ENCODE measurements at regions not wholly inside any gene's neighbourhood (a gene's known extent, or its start where the extent isn't known, plus 50 kb on each side); places are given as distances from the start of the nearest gene placed in this dataset.

DNA sequence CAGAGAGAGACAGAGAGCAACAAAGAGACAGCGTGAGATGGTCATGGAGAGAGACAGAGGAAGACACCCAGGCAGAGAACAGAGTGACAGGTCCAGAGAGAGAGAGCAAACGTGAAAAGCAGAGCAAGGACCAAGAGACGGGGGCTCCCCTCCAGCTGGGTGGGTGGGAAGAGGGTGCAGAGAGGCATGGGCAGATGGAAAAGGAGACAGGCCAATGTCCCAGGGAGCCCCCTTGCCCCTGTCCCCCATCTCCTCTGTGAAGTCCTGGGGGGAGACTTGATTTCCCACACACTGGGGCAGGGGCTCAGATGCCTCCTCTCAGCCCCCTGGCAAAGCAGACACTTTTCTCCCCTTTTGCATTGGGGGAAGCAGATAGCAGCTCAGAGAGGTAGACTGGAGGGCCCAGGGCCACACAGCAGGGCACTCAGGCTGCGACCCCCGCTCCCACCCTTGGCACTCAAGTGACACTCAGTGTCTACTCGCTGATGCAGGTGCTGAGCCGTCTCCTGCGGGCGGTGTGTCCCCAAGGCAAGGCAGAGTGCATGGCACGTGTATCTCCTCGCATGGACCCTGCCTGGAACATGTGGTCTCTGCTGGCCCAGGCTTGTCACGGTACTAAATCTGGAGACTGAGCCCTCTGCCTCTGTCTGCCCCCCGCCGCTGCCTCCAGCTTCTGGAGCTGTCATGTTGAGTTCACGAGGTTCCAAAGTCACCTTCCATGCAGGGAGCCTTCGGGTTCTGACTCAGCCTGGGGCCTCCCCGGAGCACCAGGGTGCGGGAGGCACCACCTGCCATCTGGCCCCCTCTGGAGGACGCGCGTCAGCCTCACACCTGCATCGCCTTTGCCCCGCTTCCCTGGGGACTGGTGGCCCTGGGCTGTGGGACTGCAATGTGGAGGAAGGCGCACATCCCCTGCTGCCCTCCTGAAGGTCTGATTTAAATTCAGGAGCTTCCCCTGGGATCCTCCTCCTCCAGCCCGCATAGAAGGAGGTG lies 215.9 kb upstream of the GSE1 start (continued):
- TF ChIP-seq, protein P1, sequence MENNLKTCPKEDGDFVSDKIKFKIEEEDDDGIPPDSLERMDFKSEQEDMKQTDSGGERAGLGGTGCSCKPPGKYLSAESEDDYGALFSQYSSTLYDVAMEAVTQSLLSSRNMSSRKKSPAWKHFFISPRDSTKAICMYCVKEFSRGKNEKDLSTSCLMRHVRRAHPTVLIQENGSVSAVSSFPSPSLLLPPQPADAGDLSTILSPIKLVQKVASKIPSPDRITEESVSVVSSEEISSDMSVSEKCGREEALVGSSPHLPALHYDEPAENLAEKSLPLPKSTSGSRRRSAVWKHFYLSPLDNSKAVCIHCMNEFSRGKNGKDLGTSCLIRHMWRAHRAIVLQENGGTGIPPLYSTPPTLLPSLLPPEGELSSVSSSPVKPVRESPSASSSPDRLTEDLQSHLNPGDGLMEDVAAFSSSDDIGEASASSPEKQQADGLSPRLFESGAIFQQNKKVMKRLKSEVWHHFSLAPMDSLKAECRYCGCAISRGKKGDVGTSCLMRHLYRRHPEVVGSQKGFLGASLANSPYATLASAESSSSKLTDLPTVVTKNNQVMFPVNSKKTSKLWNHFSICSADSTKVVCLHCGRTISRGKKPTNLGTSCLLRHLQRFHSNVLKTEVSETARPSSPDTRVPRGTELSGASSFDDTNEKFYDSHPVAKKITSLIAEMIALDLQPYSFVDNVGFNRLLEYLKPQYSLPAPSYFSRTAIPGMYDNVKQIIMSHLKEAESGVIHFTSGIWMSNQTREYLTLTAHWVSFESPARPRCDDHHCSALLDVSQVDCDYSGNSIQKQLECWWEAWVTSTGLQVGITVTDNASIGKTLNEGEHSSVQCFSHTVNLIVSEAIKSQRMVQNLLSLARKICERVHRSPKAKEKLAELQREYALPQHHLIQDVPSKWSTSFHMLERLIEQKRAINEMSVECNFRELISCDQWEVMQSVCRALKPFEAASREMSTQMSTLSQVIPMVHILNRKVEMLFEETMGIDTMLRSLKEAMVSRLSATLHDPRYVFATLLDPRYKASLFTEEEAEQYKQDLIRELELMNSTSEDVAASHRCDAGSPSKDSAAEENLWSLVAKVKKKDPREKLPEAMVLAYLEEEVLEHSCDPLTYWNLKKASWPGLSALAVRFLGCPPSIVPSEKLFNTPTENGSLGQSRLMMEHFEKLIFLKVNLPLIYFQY (CRISPR knock-in tag; IDR thresholded peaks at IDR 0.05; ENCODE audit: borderline replicate concordance) = no peak
- TF ChIP-seq, protein P2, sequence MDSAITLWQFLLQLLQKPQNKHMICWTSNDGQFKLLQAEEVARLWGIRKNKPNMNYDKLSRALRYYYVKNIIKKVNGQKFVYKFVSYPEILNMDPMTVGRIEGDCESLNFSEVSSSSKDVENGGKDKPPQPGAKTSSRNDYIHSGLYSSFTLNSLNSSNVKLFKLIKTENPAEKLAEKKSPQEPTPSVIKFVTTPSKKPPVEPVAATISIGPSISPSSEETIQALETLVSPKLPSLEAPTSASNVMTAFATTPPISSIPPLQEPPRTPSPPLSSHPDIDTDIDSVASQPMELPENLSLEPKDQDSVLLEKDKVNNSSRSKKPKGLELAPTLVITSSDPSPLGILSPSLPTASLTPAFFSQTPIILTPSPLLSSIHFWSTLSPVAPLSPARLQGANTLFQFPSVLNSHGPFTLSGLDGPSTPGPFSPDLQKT (CRISPR knock-in tag; IDR thresholded peaks at IDR 0.05; ENCODE audit: borderline replicate concordance) = no peak
- TF ChIP-seq MAF1 (CRISPR knock-in tag; IDR thresholded peaks at IDR 0.05; ENCODE audit: borderline replicate concordance) (no peak), FOSL2 (CRISPR knock-in tag; IDR thresholded peaks at IDR 0.05) (peak; percentile 85), PLRG1 (conservative IDR thresholded peaks at IDR 0.05) (no peak), IKZF1 (IDR thresholded peaks at IDR 0.05) (no peak), MYC (CRISPR knock-in tag; IDR thresholded peaks at IDR 0.05; ENCODE audit: borderline replicate concordance) (peak; percentile 24), ZSCAN25 (CRISPR knock-in tag; IDR thresholded peaks at IDR 0.05) (peak; percentile 76), ISX (CRISPR knock-in tag; conservative IDR thresholded peaks at IDR 0.05) (no peak), CENPT (CRISPR knock-in tag; IDR thresholded peaks at IDR 0.05; ENCODE audit: low read depth) (no peak), ZNF737 (CRISPR knock-in tag; IDR thresholded peaks at IDR 0.05; ENCODE audit: borderline replicate concordance) (no peak), ZNF703 (CRISPR knock-in tag; IDR thresholded peaks at IDR 0.05; ENCODE audit: borderline replicate concordance) (no peak), ZFP82 (CRISPR knock-in tag; IDR thresholded peaks at IDR 0.05; ENCODE audit: borderline replicate concordance) (no peak), ZNF431 (CRISPR knock-in tag; IDR thresholded peaks at IDR 0.05; ENCODE audit: borderline replicate concordance, low read depth) (no peak), CBX2 (IDR thresholded peaks at IDR 0.05; ENCODE audit: low read depth, low read length) (no peak), CBX2 (CRISPR knock-in tag; IDR thresholded peaks at IDR 0.05; ENCODE audit: low read depth) (no peak)
- TF ChIP-seq, protein P3, sequence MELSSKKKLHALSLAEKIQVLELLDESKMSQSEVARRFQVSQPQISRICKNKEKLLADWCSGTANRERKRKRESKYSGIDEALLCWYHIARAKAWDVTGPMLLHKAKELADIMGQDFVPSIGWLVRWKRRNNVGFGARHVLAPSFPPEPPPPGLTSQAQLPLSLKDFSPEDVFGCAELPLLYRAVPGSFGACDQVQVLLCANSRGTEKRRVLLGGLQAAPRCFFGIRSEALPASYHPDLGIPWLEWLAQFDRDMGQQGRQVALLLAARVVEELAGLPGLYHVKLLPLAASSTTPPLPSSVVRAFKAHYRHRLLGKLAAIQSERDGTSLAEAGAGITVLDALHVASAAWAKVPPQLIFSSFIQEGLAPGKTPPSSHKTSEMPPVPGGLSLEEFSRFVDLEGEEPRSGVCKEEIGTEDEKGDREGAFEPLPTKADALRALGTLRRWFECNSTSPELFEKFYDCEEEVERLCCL (CRISPR knock-in tag; IDR thresholded peaks at IDR 0.05; ENCODE audit: borderline replicate concordance) = no peak
- TF ChIP-seq, protein P4, sequence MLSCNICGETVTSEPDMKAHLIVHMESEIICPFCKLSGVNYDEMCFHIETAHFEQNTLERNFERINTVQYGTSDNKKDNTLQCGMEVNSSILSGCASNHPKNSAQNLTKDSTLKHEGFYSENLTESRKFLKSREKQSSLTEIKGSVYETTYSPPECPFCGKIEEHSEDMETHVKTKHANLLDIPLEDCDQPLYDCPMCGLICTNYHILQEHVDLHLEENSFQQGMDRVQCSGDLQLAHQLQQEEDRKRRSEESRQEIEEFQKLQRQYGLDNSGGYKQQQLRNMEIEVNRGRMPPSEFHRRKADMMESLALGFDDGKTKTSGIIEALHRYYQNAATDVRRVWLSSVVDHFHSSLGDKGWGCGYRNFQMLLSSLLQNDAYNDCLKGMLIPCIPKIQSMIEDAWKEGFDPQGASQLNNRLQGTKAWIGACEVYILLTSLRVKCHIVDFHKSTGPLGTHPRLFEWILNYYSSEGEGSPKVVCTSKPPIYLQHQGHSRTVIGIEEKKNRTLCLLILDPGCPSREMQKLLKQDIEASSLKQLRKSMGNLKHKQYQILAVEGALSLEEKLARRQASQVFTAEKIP (CRISPR knock-in tag; IDR thresholded peaks at IDR 0.05; ENCODE audit: borderline replicate concordance) = no peak
